ENCODE measurements at regions not wholly inside any gene's neighbourhood (a gene's known extent, or its start where the extent isn't known, plus 50 kb on each side); places are given as distances from the start of the nearest gene placed in this dataset.

- TF ChIP-seq POLR2A (IDR thresholded peaks at IDR 0.05): no peak
- TF ChIP-seq CTCF (IDR thresholded peaks at IDR 0.05 in 4 of 5, conservative IDR thresholded peaks at IDR 0.05 in 1 of 5): no peak
Observed at GRCh38 chr14:95033682-95034632, 123.4 kb downstream of the DICER1 start.

All from gastrocnemius medialis (tissue), 4 donors.